ENCODE measurements at regions not wholly inside any gene's neighbourhood (a gene's known extent, or its start where the extent isn't known, plus 50 kb on each side); places are given as distances from the start of the nearest gene placed in this dataset.

DNA sequence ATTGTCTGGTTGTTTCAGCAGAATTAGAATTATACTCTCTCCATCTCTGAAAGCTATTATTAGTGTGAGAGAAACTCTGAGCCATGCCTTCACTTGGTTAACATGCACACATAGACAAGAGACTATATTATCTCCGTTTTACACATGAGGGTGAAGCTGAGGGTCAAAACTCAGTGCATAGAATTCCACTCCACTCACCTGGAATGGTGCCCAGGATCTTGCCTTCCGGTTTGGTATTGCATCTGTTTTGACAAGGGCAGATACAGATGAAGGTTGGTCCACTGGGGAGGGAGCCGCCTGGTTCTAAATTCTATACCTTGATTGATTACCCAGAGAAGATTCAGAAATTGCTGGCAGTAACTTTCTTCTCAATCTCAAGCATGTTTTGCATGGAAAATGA lies 149.5 kb upstream of the PELI2 start:
- no peak for DNase-seq (ENCODE audit: low read depth)

DNA sequence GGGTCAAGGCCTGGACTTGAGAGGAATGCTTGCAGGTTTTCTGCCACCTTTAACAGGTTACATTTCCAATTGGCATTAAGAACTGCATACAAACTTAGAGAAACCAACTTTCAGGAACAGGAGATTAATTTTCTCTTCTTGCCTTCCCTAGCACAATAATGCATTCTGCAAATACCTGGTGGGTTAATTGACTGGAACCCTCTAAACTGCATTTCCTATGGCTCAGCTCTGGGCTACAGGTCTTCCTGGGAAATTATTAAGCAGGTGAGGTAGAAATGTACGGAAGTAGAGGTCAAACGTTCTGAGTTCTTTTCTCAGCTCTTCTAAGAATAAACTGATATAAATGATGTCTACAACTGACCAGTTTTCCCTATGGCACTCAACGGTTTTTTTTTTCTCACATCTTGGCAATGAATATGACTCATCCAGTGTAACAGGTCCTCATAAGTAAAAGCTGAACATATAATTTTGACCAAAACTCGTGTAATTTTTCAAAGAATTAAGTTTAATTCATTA lies 144.9 kb upstream of the PELI2 start:
- H3K4me3 ChIP-seq (ENCODE audit: control insufficient read depth, low read depth, low read length): no peak overlapping the region
- TF ChIP-seq, protein P1, sequence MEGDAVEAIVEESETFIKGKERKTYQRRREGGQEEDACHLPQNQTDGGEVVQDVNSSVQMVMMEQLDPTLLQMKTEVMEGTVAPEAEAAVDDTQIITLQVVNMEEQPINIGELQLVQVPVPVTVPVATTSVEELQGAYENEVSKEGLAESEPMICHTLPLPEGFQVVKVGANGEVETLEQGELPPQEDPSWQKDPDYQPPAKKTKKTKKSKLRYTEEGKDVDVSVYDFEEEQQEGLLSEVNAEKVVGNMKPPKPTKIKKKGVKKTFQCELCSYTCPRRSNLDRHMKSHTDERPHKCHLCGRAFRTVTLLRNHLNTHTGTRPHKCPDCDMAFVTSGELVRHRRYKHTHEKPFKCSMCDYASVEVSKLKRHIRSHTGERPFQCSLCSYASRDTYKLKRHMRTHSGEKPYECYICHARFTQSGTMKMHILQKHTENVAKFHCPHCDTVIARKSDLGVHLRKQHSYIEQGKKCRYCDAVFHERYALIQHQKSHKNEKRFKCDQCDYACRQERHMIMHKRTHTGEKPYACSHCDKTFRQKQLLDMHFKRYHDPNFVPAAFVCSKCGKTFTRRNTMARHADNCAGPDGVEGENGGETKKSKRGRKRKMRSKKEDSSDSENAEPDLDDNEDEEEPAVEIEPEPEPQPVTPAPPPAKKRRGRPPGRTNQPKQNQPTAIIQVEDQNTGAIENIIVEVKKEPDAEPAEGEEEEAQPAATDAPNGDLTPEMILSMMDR (conservative IDR thresholded peaks at IDR 0.05; ENCODE audit: control insufficient read depth, insufficient read depth, low read depth, low read length): no peak

More for the DNA sequence above, 149.5 kb upstream of the PELI2 start:
- TF ChIP-seq, protein P1 (conservative IDR thresholded peaks at IDR 0.05; ENCODE audit: control insufficient read depth, insufficient read depth, low read depth, low read length): no peak
- H3K4me3 ChIP-seq (ENCODE audit: control insufficient read depth, low read depth, low read length): no peak overlapping the region

DNA sequence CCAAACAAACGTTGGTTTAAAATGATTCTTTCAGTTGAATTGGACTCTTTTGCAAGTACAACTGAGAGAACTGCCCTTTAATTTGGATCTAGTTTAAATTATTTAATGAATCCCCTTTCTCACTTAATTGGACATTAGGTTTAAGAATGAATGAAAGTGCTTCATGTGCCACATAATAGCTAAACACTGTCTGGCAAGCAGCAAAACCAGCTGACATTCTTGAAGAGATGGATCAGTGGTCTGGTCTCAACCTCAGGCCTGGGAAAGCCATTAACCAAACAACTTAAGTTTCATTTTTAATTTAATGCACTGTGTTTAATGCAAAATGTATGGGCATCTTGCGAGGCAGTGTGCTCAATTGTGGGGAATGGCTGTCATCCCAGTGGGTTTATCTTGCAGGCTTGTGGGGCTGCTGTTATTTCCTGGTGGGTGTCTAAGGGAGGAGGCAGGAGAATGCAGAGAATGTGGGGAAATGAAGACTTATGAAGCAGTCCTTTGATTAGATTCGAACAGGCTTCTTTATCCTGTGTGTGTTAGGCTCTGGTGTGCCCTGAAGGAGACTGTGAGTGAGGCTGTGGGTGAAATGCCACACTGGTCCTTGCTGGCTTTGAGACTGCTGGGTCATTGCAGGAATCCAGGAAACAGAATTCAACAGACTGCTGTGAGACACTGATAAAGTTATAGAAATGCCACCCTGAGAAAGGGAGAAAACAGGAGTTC lies 144.1 kb upstream of the PELI2 start:
- TF ChIP-seq, protein P1 (conservative IDR thresholded peaks at IDR 0.05; ENCODE audit: control insufficient read depth, insufficient read depth, low read depth, low read length): no peak
- DNase-seq (ENCODE audit: low read depth): no peak
- no peak overlapping the region for H3K4me3 ChIP-seq (ENCODE audit: control insufficient read depth, low read depth, low read length)

More for the DNA sequence above, 144.9 kb upstream of the PELI2 start:
- no peak for DNase-seq (ENCODE audit: low read depth)

DNA sequence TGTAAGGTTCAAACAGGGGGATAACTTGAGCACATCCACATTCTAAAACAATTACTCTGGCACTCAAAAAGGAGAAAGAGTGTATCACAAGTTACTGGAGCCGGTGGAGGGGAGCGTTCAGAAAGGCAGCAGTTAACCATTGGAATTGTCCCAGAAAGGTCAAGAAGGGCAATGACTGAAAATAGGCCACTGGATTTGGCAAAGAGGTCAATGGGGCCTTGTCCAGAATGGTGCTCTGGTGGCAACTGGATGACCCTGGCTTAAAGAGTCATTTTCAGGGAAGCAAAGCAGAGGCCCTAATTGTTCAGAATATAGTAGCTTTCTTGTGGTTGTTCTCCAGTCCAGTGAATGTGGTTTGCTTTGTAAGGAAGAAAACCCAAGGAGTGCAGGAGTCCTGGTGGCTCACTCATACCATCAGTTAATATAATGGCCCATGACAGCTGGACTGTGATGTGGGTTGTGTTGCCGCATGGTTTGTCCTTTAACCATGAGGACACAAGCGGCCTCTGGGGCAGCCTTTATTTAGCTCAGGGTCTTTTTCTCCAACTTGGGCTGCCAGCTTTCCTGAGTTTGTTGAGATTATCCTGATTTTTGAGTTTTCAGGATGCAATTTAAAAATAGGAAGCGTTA lies 142.8 kb upstream of the PELI2 start:
- TF ChIP-seq, protein P1 (conservative IDR thresholded peaks at IDR 0.05; ENCODE audit: control insufficient read depth, insufficient read depth, low read depth, low read length): no peak

DNA sequence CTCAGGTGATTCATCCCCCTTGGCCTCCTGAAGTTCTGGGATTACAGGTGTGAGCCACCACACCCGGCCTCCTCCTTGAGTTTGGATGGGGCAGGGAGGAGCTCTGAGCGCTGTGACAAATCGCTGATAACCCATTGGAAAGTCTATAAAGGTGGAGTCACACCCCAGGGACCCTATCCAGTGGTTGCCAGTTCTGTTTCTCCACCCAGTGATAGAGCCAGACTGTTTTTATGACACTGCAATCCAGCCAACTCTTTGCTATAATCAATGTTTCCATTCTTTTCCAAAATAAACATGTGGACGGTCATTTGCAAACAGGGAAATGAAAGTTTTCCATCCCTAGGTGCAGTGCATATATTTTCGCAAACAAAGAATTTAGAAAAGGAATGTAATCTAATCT lies 142.0 kb upstream of the PELI2 start:
- H3K4me3 ChIP-seq (ENCODE audit: control insufficient read depth, low read depth, low read length): no peak overlapping the region
- no peak for DNase-seq (ENCODE audit: low read depth)
- TF ChIP-seq, protein P1 (conservative IDR thresholded peaks at IDR 0.05; ENCODE audit: control insufficient read depth, insufficient read depth, low read depth, low read length): no peak

More for the DNA sequence above, 142.8 kb upstream of the PELI2 start:
- no peak overlapping the region for H3K4me3 ChIP-seq (ENCODE audit: control insufficient read depth, low read depth, low read length)
- DNase-seq (ENCODE audit: low read depth): no peak

DNA sequence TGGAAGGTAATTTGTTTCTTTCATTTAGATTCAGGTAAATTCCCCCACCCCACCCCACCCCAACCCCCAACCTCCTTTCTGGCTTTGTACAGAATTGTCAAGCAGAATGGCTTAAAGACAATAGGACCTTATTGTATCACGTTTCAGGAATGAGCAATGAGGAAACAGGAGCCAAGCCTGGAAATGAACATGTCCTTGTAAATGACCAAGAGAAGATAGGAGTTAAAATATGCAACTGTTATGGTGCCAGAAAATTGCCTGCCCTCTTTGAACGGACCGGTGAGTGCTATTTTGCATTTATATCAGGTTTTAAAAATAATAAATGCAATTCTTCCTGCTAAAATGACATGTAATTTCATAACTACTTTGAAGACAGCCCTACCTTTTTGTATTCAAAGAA lies 141.6 kb upstream of the PELI2 start:
- TF ChIP-seq, protein P1 (conservative IDR thresholded peaks at IDR 0.05; ENCODE audit: control insufficient read depth, insufficient read depth, low read depth, low read length): no peak
- no peak overlapping the region for H3K4me3 ChIP-seq (ENCODE audit: control insufficient read depth, low read depth, low read length)
- no peak for DNase-seq (ENCODE audit: low read depth)

Measured in fibroblast of mammary gland (primary cell).